H1 (cell line): ENCODE measurements at regions not wholly inside any gene's neighbourhood (a gene's known extent, or its start where the extent isn't known, plus 50 kb on each side); places are given as distances from the start of the nearest gene placed in this dataset.

Source experiments
- CTCF ChIA-PET: fragments of 300-600 bp; sonication (Branson Sonifier 250); formaldehyde crosslinking; loops from one replicate; lab custom pipeline; 2021; ENCODE audit not compliant: partially characterized antibody; lab: Charles Lee
- POLR2A ChIA-PET: fragments of 300-600 bp; sonication (Branson Sonifier 250); formaldehyde crosslinking; loops from one replicate; lab custom pipeline; 2021; ENCODE audit warnings: inconsistent platforms; ENCODE audit not compliant: partially characterized antibody; lab: Charles Lee
- DNase-seq, 2 experiments: peaks; one replicate each; pipeline versions ENCODE4 v3.0.0 to v3.0.0-alpha.2; 2010 to 2022; ENCODE audit warnings: low spot score in 2 of 2, low read depth in 1 of 2, mixed read lengths in 1 of 2
- FAIRE-seq: peaks from 2 replicates; lab custom pipeline; 2011; peaks lifted over from hg19 to GRCh38; lab: Jason Lieb, UNC
- H2AFZ ChIP-seq: 2 replicates; pipeline ENCODE4 v1.8.1; 2012; ENCODE audit warnings: low read length, inconsistent platforms
- H2AK5ac ChIP-seq: 2 replicates; pipeline ENCODE4 v1.6.1; 2013; ENCODE audit warnings: low read depth, low read length
- H2BK120ac ChIP-seq: replicated peaks from 2 replicates; pipeline ENCODE3; 2013; ENCODE audit warnings: low read depth, low read length, inconsistent platforms
- H2BK12ac ChIP-seq: 2 replicates; pipeline ENCODE4 v1.6.1; 2013; ENCODE audit warnings: low read depth, low read length
- H2BK15ac ChIP-seq: 2 replicates; pipeline ENCODE4 v1.6.1; 2013; ENCODE audit warnings: low read length
- H2BK20ac ChIP-seq: 2 replicates; pipeline ENCODE4 v1.6.1; 2013; ENCODE audit warnings: low read length
- H2BK5ac ChIP-seq: 2 replicates; pipeline ENCODE4 v1.6.1; 2013; ENCODE audit warnings: low read depth, low read length
- H3K14ac ChIP-seq: 2 replicates; pipeline ENCODE4 v1.6.1; 2013; ENCODE audit warnings: inconsistent platforms; ENCODE audit not compliant: insufficient read length
- H3K18ac ChIP-seq: 2 replicates; pipeline ENCODE4 v1.6.1; 2013; ENCODE audit warnings: low read length; ENCODE audit errors: extremely low read depth
- H3K23ac ChIP-seq: 2 replicates; pipeline ENCODE4 v1.6.1; 2013; ENCODE audit warnings: inconsistent platforms; ENCODE audit not compliant: insufficient read length
- H3K23me2 ChIP-seq: 2 replicates; pipeline ENCODE4 v1.6.1; 2013; ENCODE audit warnings: low read depth, low read length
- H3K27ac ChIP-seq: 2 replicates; pipeline ENCODE4 v1.6.1; 2011; ENCODE audit warnings: low read depth, low read length, inconsistent platforms
- H3K27me3 ChIP-seq, 4 experiments: replicated peaks in 1 of 4; 1 replicate in 1 of 4; 2 replicates in 3 of 4; pipeline versions ENCODE4 v1.6.1 to v1.8.1; 2011 to 2013; ENCODE audit warnings: low read length in 3 of 4, mild to moderate bottlenecking in 3 of 4, inconsistent platforms in 2 of 4, mixed read lengths in 2 of 4, moderate library complexity in 1 of 4; ENCODE audit not compliant: control insufficient read depth in 3 of 4, insufficient read depth in 3 of 4; ENCODE audit errors: extremely low read depth in 1 of 4
- H3K36me3 ChIP-seq, 4 experiments: 2 replicates each; pipeline versions ENCODE4 v1.6.1 to v1.8.1; 2011 to 2013; ENCODE audit warnings: mild to moderate bottlenecking in 4 of 4, low read length in 3 of 4, moderate library complexity in 2 of 4, control low read depth in 1 of 4, inconsistent platforms in 1 of 4; ENCODE audit not compliant: insufficient read depth in 4 of 4, control insufficient read depth in 2 of 4
- H3K4ac ChIP-seq: replicated peaks from 2 replicates; pipeline ENCODE3; 2013; ENCODE audit warnings: low read length, low read depth, mixed read lengths, inconsistent platforms; ENCODE audit not compliant: insufficient read length
- H3K4me1 ChIP-seq, 4 experiments: replicated peaks in 1 of 4; 1 replicate in 1 of 4; 2 replicates in 3 of 4; pipeline versions ENCODE4 v1.6.1 to v1.8.1; 2011 to 2013; ENCODE audit warnings: low read length in 3 of 4, inconsistent platforms in 2 of 4, mixed read lengths in 1 of 4; ENCODE audit not compliant: insufficient read depth in 4 of 4, control insufficient read depth in 3 of 4
- H3K4me2 ChIP-seq, 2 experiments: 2 replicates each; pipeline versions ENCODE4 v1.6.1 to v1.8.1; 2011 to 2013; ENCODE audit warnings: low read depth in 2 of 2, low read length in 2 of 2, control low read depth in 1 of 2, inconsistent platforms in 1 of 2, mild to moderate bottlenecking in 1 of 2; ENCODE audit not compliant: insufficient read depth in 1 of 2
- H3K4me3 ChIP-seq, 4 experiments: fragments of 200-600, 300-600 bp in 1 of 4; sonication (generic), shearing (Covaris generic), sonication (Bioruptor Twin) in 1 of 4; 2 replicates each; pipeline versions ENCODE4 v1.5.1 to v1.8.1; 2011 to 2016; ENCODE audit warnings: low read length in 4 of 4, low read depth in 3 of 4, control low read depth in 2 of 4, inconsistent platforms in 2 of 4, mild to moderate bottlenecking in 2 of 4, mixed read lengths in 1 of 4, moderate library complexity in 1 of 4; ENCODE audit not compliant: insufficient read depth in 2 of 4; ENCODE audit errors: extremely low read depth in 1 of 4
- H3K56ac ChIP-seq: replicated peaks from 2 replicates; pipeline ENCODE3; 2013; ENCODE audit warnings: low read depth, mild to moderate bottlenecking, mixed read lengths, low read length, inconsistent platforms; ENCODE audit not compliant: insufficient read length
- H3K79me1 ChIP-seq: 2 replicates; pipeline ENCODE4 v1.6.1; 2013; ENCODE audit warnings: low read depth, low read length, control low read depth
- H3K79me2 ChIP-seq, 2 experiments: 2 replicates each; pipeline versions ENCODE4 v1.6.1 to v1.8.1; 2012 to 2013; ENCODE audit warnings: low read length in 2 of 2, mild to moderate bottlenecking in 2 of 2, inconsistent platforms in 1 of 2; ENCODE audit not compliant: insufficient read depth in 2 of 2, control insufficient read depth in 1 of 2
- H3K9ac ChIP-seq, 4 experiments: replicated peaks in 1 of 4; 1 replicate in 1 of 4; 2 replicates in 3 of 4; pipeline versions ENCODE4 v1.6.1 to v1.8.1; 2011 to 2013; ENCODE audit warnings: low read depth in 3 of 4, low read length in 3 of 4, control low read depth in 2 of 4, mild to moderate bottlenecking in 2 of 4, moderate library complexity in 2 of 4, inconsistent platforms in 1 of 4; ENCODE audit errors: extremely low read depth in 1 of 4
- H3K9me3 ChIP-seq, 2 experiments: 2 replicates each; pipeline versions ENCODE4 v1.6.1 to v1.8.1; 2012 to 2013; ENCODE audit warnings: mild to moderate bottlenecking in 2 of 2, moderate library complexity in 2 of 2, control low read depth in 1 of 2, inconsistent platforms in 1 of 2, low read depth in 1 of 2, low read length in 1 of 2, mixed read lengths in 1 of 2; ENCODE audit not compliant: insufficient read depth in 2 of 2
- H4K20me1 ChIP-seq, 2 experiments: replicated peaks in 1 of 2; 2 replicates each; pipeline versions ENCODE3 to v1.8.1; 2011 to 2013; ENCODE audit warnings: inconsistent platforms in 2 of 2, low read length in 2 of 2, mild to moderate bottlenecking in 1 of 2; ENCODE audit not compliant: insufficient read depth in 2 of 2, control insufficient read depth in 1 of 2
- H4K5ac ChIP-seq: 2 replicates; pipeline ENCODE4 v1.6.1; 2013; ENCODE audit warnings: low read length, low read depth, mixed read lengths, inconsistent platforms; ENCODE audit not compliant: insufficient read length
- H4K8ac ChIP-seq: 2 replicates; pipeline ENCODE4 v1.8.0; 2013; ENCODE audit warnings: mild to moderate bottlenecking, moderate library complexity, low read length, inconsistent platforms; ENCODE audit not compliant: insufficient read depth; ENCODE audit errors: extremely low read depth
- H4K91ac ChIP-seq: replicated peaks from 2 replicates; pipeline ENCODE3; 2013; ENCODE audit warnings: low read length, mixed read lengths, inconsistent platforms; ENCODE audit not compliant: insufficient read length
- BACH1 ChIP-seq: IDR thresholded peaks from 2 replicates; pipeline ENCODE4 v1.6.1; 2012; ENCODE audit warnings: low read length, improper control_type of control experiment
- CTBP2 ChIP-seq: IDR thresholded peaks from 2 replicates; pipeline ENCODE4 v1.7.0; 2011; ENCODE audit warnings: borderline replicate concordance, mild to moderate bottlenecking, moderate library complexity, mixed read lengths, low read length; ENCODE audit not compliant: insufficient read depth, insufficient read length
- NANOG ChIP-seq: IDR thresholded peaks from 2 replicates; pipeline ENCODE4 v1.6.1; 2011; ENCODE audit warnings: low read length, low read depth, mild to moderate bottlenecking, inconsistent platforms; ENCODE audit not compliant: insufficient read depth, poor library complexity, severe bottlenecking
- POLR2AphosphoS5 ChIP-seq: IDR thresholded peaks from 2 replicates; pipeline ENCODE4 v1.6.1; 2011; ENCODE audit warnings: low read depth, low read length
- RNF2 ChIP-seq: fragments of 200-900, 300-1000 bp; sonication (generic); IDR thresholded peaks from 2 replicates; pipeline ENCODE4 v1.7.1; 2016; ENCODE audit warnings: borderline replicate concordance, low read depth, mild to moderate bottlenecking, antibody characterized with exemption, low read length; ENCODE audit not compliant: poor library complexity, severe bottlenecking; ENCODE audit errors: missing control alignments
- RXRA ChIP-seq: IDR thresholded peaks from 2 replicates; pipeline ENCODE4 v1.6.1; 2011; ENCODE audit warnings: low read depth, mild to moderate bottlenecking, low read length, moderate library complexity; ENCODE audit not compliant: insufficient read depth
- TCF12 ChIP-seq: IDR thresholded peaks from 2 replicates; pipeline ENCODE4 v1.6.1; 2011; ENCODE audit warnings: low read depth, mild to moderate bottlenecking, low read length
- YY1 ChIP-seq: IDR thresholded peaks from 2 replicates; pipeline ENCODE4 v1.6.1; 2011; ENCODE audit warnings: low read depth, mild to moderate bottlenecking, low read length
- WGBS, 2 experiments: shearing (Covaris generic) in 1 of 2; methylation state at CpG; one replicate each; pipeline versions ENCODE4 v1.1.6 to v1.1.7; 2013 to 2015; ENCODE audit warnings: low lambda C conversion rate in 2 of 2, mixed read lengths in 2 of 2, inconsistent platforms in 1 of 2, low coverage in 1 of 2, missing lambda C conversion rate in 1 of 2; ENCODE audit not compliant: insufficient replicate concordance in 2 of 2, insufficient coverage in 1 of 2, insufficient read length in 1 of 2; ENCODE audit errors: extremely low coverage in 1 of 2, missing lambda C conversion rate in 1 of 2; 5-methylcytosine and 5-hydroxymethylcytosine counted together
- TF ChIP-seq, protein P1 (sequence below): IDR thresholded peaks from 2 replicates; pipeline ENCODE4 v1.6.1; 2012; ENCODE audit warnings: inconsistent platforms

DNA sequence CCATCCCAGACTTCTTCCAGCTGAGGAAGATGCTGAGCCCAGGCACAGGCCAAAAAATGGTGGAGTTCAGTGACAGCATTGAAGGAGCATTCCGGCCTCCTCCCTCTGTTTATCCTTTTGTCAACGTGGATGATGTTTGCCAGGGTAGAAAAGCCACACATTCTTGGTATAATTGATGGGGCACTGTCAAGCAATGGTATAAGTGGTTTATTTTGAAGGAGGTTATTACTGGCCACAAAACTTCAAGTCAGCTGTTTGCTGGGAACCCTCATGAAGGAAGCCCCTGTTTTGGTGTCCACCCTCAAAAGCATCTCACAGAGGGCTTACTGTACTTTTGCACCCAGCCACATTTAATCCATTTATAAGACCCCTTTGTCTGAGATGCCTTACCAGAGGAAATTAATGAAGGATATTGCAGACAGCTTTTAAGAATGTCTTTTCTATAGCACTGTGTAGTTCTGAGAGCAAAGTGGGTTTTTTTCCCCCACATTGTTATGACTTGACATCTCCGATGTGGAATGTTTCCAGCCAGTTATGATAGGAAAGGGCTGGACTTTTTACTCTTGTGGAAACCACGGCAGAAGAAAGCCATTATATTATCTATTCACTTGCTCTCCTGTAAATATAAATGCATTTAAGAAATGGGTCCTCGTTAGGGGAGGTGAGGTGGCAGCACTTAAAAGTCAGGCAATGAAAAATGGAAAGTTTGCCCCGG, 95.5 kb upstream of the SPATA31D4 start:
- Histone ChIP-seq H3K23me2 (no peaks in the 10 kb centered on the region), H3K27me3 (no peaks in the 10 kb centered on the region), H3K4me1 (peaks cover 0 to 8% (median 3%) of the 10 kb centered on the region in 4 experiments; a peak in 3 of 7 replicates), H2AFZ (no peak overlapping the region), H3K4ac (no peak overlapping the region), H3K79me2 (no peaks in the 10 kb centered on the region), H3K14ac (no peak overlapping the region), H2BK15ac (no peak overlapping the region), H4K20me1 (no peaks in the 10 kb centered on the region), H4K8ac (no peak overlapping the region), H3K56ac (no peak overlapping the region), H2BK12ac (no peak overlapping the region), H3K4me2 (no peak overlapping the region), H2BK20ac (no peak overlapping the region), H4K91ac (no peak overlapping the region), H3K9me3 (no peaks in the 10 kb centered on the region), H3K18ac (no peak overlapping the region), H3K23ac (no peak overlapping the region), H2BK5ac (no peak overlapping the region), H3K4me3 (no peak overlapping the region), H3K79me1 (no peaks in the 10 kb centered on the region), H3K36me3 (no peaks in the 10 kb centered on the region), H2BK120ac (no peak overlapping the region), H4K5ac (no peak overlapping the region), H2AK5ac (no peak overlapping the region), H3K9ac (no peak overlapping the region), H3K27ac (no peak overlapping the region)
- CTCF ChIA-PET, result interaction anchor here (1.1 kb wide), 1 partner anchor 125 kb away, joined by 3 read pairs; no protein-coding TSS in a partner anchor
- WGBS, 2 experiments, result 91% methylated on average over 6 of the region's 6 CpGs; no CpG with 5 or more reads in 1 of the 2 experiments
- FAIRE-seq (no peak), DNase-seq (no peak)
- no peak for TF ChIP-seq CTBP2
- TF ChIP-seq TCF12, result no peak
- no peak for TF ChIP-seq NANOG
- no peak for TF ChIP-seq POLR2AphosphoS5
- TF ChIP-seq, protein P1, sequence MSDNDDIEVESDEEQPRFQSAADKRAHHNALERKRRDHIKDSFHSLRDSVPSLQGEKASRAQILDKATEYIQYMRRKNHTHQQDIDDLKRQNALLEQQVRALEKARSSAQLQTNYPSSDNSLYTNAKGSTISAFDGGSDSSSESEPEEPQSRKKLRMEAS, result no peak
- TF ChIP-seq YY1, result no peak
- no peak for TF ChIP-seq RXRA
- no peak for TF ChIP-seq RNF2
- TF ChIP-seq BACH1, result no peak
- POLR2A ChIA-PET, result no interaction called here
